BE2C (cell line): ENCODE measurements at regions not wholly inside any gene's neighbourhood (a gene's known extent, or its start where the extent isn't known, plus 50 kb on each side); places are given as distances from the start of the nearest gene placed in this dataset.
"Not testable (repeated sequence)": the region's sequence is repeated elsewhere in the genome, so short reads cannot be mapped to it uniquely, and the experiment has no call there.

ENCODE experiments used
- DNase-seq: peaks from one replicate; pipeline ENCODE4 v3.0.0-alpha.2; 2020
- H3K27me3 ChIP-seq: fragments of 250-450 bp; sonication (Bioruptor Pico); 2 replicates; pipeline ENCODE4 v1.5.1; 2020; ENCODE audit warnings: mild to moderate bottlenecking
- H3K36me3 ChIP-seq: fragments of 250-450 bp; sonication (Bioruptor Pico); 2 replicates; pipeline ENCODE4 v1.5.1; 2020; ENCODE audit warnings: mild to moderate bottlenecking
- H3K4me1 ChIP-seq: fragments of 250-450 bp; sonication (Bioruptor Pico); 2 replicates; pipeline ENCODE4 v1.5.1; 2020
- H3K4me3 ChIP-seq: 2 replicates; pipeline ENCODE4 v1.5.1; 2011; ENCODE audit warnings: low read depth, low read length
- H3K9me3 ChIP-seq: fragments of 250-450 bp; sonication (Bioruptor Pico); 2 replicates; pipeline ENCODE4 v1.5.1; 2020
- CTCF ChIP-seq: IDR thresholded peaks from 2 replicates; pipeline ENCODE4 v1.5.1; 2012; ENCODE audit warnings: mild to moderate bottlenecking, low read depth, low read length

GRCh38 chr15:70234256-70234905 lies 136.7 kb upstream of the TLE3 start:
- H3K4me1 ChIP-seq: no peaks in the 10 kb centered on the region
- no peaks in the 10 kb centered on the region for H3K9me3 ChIP-seq
- H3K4me3 ChIP-seq: no peak overlapping the region
- no peak for TF ChIP-seq CTCF
- H3K36me3 ChIP-seq: no peaks in the 10 kb centered on the region
- DNase-seq: no peak
- H3K27me3 ChIP-seq: no peaks in the 10 kb centered on the region

GRCh38 chr15:70231484-70231883 lies 133.8 kb upstream of the TLE3 start:
- no peak for DNase-seq
- TF ChIP-seq CTCF: no peak
- Histone ChIP-seq H3K9me3 (no peaks in the 10 kb centered on the region), H3K4me3 (no peak overlapping the region), H3K4me1 (no peaks in the 10 kb centered on the region), H3K27me3 (no peaks in the 10 kb centered on the region), H3K36me3 (no peaks in the 10 kb centered on the region)

DNA sequence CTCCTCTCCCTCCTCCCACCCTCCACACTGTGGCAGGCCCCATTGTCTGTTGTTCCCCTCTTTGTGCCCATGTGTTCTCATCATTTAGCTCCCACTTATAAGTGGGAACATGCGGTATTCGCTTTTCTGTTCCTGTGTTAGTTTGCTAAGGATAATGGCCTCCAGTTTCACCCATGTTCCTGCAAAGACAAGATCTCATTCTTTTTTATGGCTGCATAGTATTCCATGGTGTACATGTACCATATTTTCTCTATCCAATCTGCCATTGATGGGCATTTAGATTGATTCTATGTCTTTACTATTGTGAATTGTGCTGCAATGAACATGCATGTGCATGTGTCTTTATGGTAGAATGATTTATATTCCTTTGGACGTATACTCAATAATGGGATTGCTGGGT lies 130.2 kb upstream of the TLE3 start:
- DNase-seq, H3K27me3 ChIP-seq, H3K4me3 ChIP-seq, H3K36me3 ChIP-seq, H3K9me3 ChIP-seq, H3K4me1 ChIP-seq: not testable (repeated sequence)

DNA sequence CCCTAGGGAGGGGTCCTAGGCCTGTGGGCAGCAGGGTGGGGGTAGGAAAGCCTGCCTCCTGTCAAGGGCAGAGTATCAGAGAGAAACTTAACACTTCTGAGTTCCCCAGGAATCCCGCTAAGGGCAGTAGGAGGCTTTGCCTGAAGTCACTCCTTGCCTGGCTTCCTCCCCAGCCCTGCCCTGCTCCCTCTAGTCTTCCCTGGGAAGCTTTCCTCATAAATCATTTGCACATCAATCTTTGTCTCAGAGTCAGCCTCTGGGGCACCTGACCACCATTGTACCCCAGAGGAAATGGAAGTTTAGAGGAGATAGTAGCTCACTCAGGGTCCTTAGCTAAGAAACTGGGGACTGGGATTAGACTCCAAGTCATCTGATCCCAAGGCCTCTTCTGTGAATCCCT lies 129.4 kb upstream of the TLE3 start:
- no peak overlapping the region for H3K4me3 ChIP-seq
- H3K36me3 ChIP-seq: no peaks in the 10 kb centered on the region
- TF ChIP-seq CTCF: no peak
- H3K4me1 ChIP-seq: no peaks in the 10 kb centered on the region
- no peaks in the 10 kb centered on the region for H3K27me3 ChIP-seq
- DNase-seq: no peak
- no peaks in the 10 kb centered on the region for H3K9me3 ChIP-seq

- TF ChIP-seq CTCF: no peak
- DNase-seq: no peak
- H3K27me3 ChIP-seq: no peaks in the 10 kb centered on the region
- H3K9me3 ChIP-seq: no peaks in the 10 kb centered on the region
- H3K36me3 ChIP-seq: no peaks in the 10 kb centered on the region
- no peak overlapping the region for H3K4me3 ChIP-seq
- H3K4me1 ChIP-seq: no peaks in the 10 kb centered on the region; the same call in 1 of the 2 replicates
Observed at GRCh38 chr15:70226337-70226980, 128.7 kb upstream of the TLE3 start.

GRCh38 chr15:70225416-70225815 lies 127.7 kb upstream of the TLE3 start:
- Histone ChIP-seq H3K4me1 (peaks cover 7% of the 10 kb centered on the region), H3K9me3 (no peaks in the 10 kb centered on the region), H3K36me3 (no peaks in the 10 kb centered on the region), H3K27me3 (no peaks in the 10 kb centered on the region), H3K4me3 (no peak overlapping the region)
- TF ChIP-seq CTCF: no peak
- no peak for DNase-seq
